ENCODE measurements at regions not wholly inside any gene's neighbourhood (a gene's known extent, or its start where the extent isn't known, plus 50 kb on each side); places are given as distances from the start of the nearest gene placed in this dataset.
"Not testable (repeated sequence)": the region's sequence is repeated elsewhere in the genome, so short reads cannot be mapped to it uniquely, and the experiment has no call there.

DNA sequence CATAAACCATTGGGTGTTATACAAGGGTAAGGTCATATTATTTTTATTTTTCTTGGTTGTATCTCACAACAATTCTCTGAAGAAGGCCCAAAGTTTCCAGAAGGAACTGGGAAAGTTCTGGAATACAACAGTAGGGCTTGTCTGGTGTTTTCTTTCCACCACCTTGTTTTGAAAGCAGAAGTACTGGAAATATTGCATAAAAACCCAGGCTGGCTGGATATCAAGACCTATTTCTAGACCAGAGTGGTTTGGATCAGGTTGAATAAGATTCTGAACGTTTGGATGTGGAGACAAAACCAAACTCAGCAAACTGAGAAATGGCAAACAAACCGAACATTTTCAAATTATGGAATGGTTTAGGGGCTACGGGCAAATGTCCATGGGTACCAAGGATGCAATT lies 182.6 kb upstream of the FZD8 start:
- DNase-seq (ENCODE audit: low read depth, low spot score) = no peak
- TF ChIP-seq ZNF274 (IDR thresholded peaks at IDR 0.05; ENCODE audit: low read depth, low read length) = no peak
- no peak for TF ChIP-seq YY1 (IDR thresholded peaks at IDR 0.05; ENCODE audit: insufficient read depth, insufficient read length)
- no peak for TF ChIP-seq SUZ12 (IDR thresholded peaks at IDR 0.05; ENCODE audit: extremely low read depth, insufficient read depth, insufficient read length)
- Histone ChIP-seq H3K4me3 (ENCODE audit: insufficient read length, low read depth) (no peak overlapping the region), H3K4me1 (ENCODE audit: insufficient read depth, insufficient read length) (no peaks in the 10 kb centered on the region), H3K27me3 (ENCODE audit: insufficient read depth, insufficient read length) (no peaks in the 10 kb centered on the region), H3K9me3 (ENCODE audit: insufficient read depth, low read length) (no peaks in the 10 kb centered on the region), H3K9ac (ENCODE audit: insufficient read length, low read depth) (no peak overlapping the region), H3K36me3 (ENCODE audit: insufficient read depth, insufficient read length, low read length) (no peaks in the 10 kb centered on the region)

DNA sequence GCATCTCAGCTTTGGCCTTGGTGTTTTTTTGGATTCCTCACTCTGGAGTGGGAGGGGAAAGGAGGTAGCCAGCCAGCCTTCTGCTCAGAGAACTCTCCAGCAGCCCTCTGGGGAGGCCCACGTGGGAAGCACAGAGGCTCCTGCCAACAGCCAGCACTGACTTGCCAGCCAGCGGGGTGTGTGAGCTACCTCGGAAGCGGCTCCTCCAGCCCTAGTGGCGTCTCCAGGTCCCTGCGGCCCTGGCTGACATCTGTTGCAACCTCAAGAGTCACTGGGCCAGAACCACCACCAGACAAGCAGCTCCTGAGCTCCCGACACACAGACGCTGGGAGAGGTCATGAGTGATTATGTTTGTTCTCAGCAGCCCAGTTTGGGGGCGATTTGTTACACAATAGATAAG lies 180.2 kb upstream of the FZD8 start:
- H3K4me3 ChIP-seq (ENCODE audit: insufficient read length, low read depth) = no peak overlapping the region
- H3K4me1 ChIP-seq (ENCODE audit: insufficient read depth, insufficient read length) = no peaks in the 10 kb centered on the region
- no peaks in the 10 kb centered on the region for H3K27me3 ChIP-seq (ENCODE audit: insufficient read depth, insufficient read length)
- DNase-seq (ENCODE audit: low read depth, low spot score) = peak; percentile 18
- H3K9me3 ChIP-seq (ENCODE audit: insufficient read depth, low read length) = no peaks in the 10 kb centered on the region
- no peaks in the 10 kb centered on the region for H3K36me3 ChIP-seq (ENCODE audit: insufficient read depth, insufficient read length, low read length)
- no peak overlapping the region for H3K9ac ChIP-seq (ENCODE audit: insufficient read length, low read depth)
- TF ChIP-seq ZNF274 (IDR thresholded peaks at IDR 0.05; ENCODE audit: low read depth, low read length) (no peak), YY1 (IDR thresholded peaks at IDR 0.05; ENCODE audit: insufficient read depth, insufficient read length) (no peak), SUZ12 (IDR thresholded peaks at IDR 0.05; ENCODE audit: extremely low read depth, insufficient read depth, insufficient read length) (no peak)

DNA sequence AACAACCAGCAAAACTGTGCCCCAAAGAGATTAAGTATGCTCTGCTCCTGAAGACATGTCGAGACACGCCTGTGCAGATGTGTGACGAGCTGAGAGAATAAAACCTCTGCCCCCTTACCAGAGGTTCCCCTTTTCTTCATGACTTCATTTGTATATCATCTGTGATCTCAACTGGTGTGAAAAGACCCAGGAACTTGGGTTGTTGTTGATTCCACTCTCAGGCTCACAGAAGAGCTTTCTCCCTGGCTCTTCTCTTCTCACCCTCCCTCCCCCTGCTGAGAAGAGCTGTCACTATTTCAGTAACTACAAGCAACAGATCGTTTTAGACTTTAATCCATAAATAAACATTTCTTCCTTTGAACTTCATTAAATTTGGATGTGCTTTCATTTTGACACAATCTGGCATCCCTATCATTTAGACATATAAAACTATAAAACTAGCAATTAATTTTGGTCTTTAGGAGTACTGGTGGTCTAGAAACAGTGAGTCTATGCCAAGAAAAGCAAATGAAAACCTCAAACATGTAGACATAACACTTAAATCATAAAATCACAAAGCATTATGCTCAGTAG lies 179.3 kb upstream of the FZD8 start:
- Histone ChIP-seq H3K27me3 (ENCODE audit: insufficient read depth, insufficient read length) (no peaks in the 10 kb centered on the region), H3K9ac (ENCODE audit: insufficient read length, low read depth) (no peak overlapping the region), H3K4me1 (ENCODE audit: insufficient read depth, insufficient read length) (no peaks in the 10 kb centered on the region), H3K9me3 (ENCODE audit: insufficient read depth, low read length) (no peaks in the 10 kb centered on the region), H3K4me3 (ENCODE audit: insufficient read length, low read depth) (no peak overlapping the region), H3K36me3 (ENCODE audit: insufficient read depth, insufficient read length, low read length) (no peaks in the 10 kb centered on the region)
- TF ChIP-seq YY1 (IDR thresholded peaks at IDR 0.05; ENCODE audit: insufficient read depth, insufficient read length) (no peak), ZNF274 (IDR thresholded peaks at IDR 0.05; ENCODE audit: low read depth, low read length) (no peak), SUZ12 (IDR thresholded peaks at IDR 0.05; ENCODE audit: extremely low read depth, insufficient read depth, insufficient read length) (no peak)
- no peak for DNase-seq (ENCODE audit: low read depth, low spot score)

DNA sequence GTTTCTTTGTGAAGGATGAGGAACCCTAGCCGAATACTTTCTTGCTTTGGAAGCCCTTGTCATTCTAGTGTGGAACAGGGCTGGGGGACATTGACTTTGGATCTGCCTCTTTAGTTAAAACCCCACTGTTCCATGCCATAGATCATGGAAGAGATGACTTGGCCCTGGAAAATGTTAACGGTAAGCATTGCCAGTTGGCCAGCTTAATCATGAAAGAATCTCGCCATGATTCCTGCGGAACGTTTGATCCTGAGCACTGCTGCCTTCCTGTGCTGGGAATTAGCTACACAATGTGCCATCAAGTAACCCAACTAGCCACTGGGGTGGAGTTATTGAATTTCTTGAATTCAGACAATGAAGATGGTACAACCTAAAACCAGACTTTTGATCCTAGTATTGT lies 177.6 kb upstream of the FZD8 start:
- no peak for DNase-seq (ENCODE audit: low read depth, low spot score)
- no peaks in the 10 kb centered on the region for H3K36me3 ChIP-seq (ENCODE audit: insufficient read depth, insufficient read length, low read length)

DNA sequence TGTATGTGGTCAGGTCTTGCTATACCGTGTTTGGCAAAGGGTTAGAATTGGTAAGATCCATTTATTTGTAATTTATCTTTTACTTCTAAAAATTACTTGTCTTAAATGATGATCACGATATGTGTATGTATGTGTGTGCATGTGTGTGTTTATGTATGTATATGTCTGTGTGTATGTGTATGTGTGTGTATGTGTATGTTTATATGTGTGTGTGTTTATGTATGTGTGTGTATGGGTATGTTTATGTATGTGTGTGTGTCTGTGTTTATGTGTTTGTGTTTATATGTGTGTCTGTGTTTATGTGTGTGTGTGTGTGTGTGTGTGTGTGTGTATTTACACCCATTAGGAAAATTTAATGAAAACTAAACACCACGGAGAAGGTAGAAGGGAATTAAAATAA lies 176.9 kb upstream of the FZD8 start:
- no peaks in the 10 kb centered on the region for H3K36me3 ChIP-seq (ENCODE audit: insufficient read depth, insufficient read length, low read length)
- H3K4me3 ChIP-seq (ENCODE audit: insufficient read length, low read depth) = no peak overlapping the region
- DNase-seq (ENCODE audit: low read depth, low spot score) = no peak
- TF ChIP-seq SUZ12 (IDR thresholded peaks at IDR 0.05; ENCODE audit: extremely low read depth, insufficient read depth, insufficient read length) (no peak), YY1 (IDR thresholded peaks at IDR 0.05; ENCODE audit: insufficient read depth, insufficient read length) (no peak), ZNF274 (IDR thresholded peaks at IDR 0.05; ENCODE audit: low read depth, low read length) (no peak)
- H3K4me1 ChIP-seq (ENCODE audit: insufficient read depth, insufficient read length) = no peaks in the 10 kb centered on the region
- H3K9me3 ChIP-seq (ENCODE audit: insufficient read depth, low read length) = no peaks in the 10 kb centered on the region
- no peak overlapping the region for H3K9ac ChIP-seq (ENCODE audit: insufficient read length, low read depth)
- no peaks in the 10 kb centered on the region for H3K27me3 ChIP-seq (ENCODE audit: insufficient read depth, insufficient read length)

More for the DNA sequence above, 177.6 kb upstream of the FZD8 start:
- Histone ChIP-seq H3K27me3 (ENCODE audit: insufficient read depth, insufficient read length) (no peaks in the 10 kb centered on the region), H3K9me3 (ENCODE audit: insufficient read depth, low read length) (no peaks in the 10 kb centered on the region), H3K4me3 (ENCODE audit: insufficient read length, low read depth) (no peak overlapping the region), H3K4me1 (ENCODE audit: insufficient read depth, insufficient read length) (no peaks in the 10 kb centered on the region), H3K9ac (ENCODE audit: insufficient read length, low read depth) (no peak overlapping the region)
- TF ChIP-seq ZNF274 (IDR thresholded peaks at IDR 0.05; ENCODE audit: low read depth, low read length) = no peak
- no peak for TF ChIP-seq YY1 (IDR thresholded peaks at IDR 0.05; ENCODE audit: insufficient read depth, insufficient read length)
- no peak for TF ChIP-seq SUZ12 (IDR thresholded peaks at IDR 0.05; ENCODE audit: extremely low read depth, insufficient read depth, insufficient read length)

DNA sequence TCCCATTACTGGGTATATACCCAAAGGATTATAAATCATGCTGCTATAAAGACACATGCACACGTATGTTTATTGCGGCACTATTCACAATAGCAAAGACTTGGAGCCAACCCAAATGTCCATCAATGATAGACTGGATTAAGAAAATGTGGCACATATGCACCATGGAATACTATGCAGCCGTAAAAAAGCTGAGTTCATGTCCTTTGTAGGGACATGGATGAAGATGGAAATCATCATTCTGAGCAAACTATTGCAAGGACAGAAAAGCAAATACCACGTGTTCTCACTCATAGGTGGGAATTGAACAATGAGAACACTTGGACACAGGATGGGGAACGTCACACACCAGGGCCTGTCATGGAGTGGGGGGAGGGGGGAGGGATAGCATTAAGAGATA lies 175.0 kb upstream of the FZD8 start:
- not testable (repeated sequence) for H3K9me3 ChIP-seq (ENCODE audit: insufficient read depth, low read length); H3K36me3 ChIP-seq (ENCODE audit: insufficient read depth, insufficient read length, low read length); H3K9ac ChIP-seq (ENCODE audit: insufficient read length, low read depth); H3K4me3 ChIP-seq (ENCODE audit: insufficient read length, low read depth); H3K27me3 ChIP-seq (ENCODE audit: insufficient read depth, insufficient read length); H3K4me1 ChIP-seq (ENCODE audit: insufficient read depth, insufficient read length); DNase-seq (ENCODE audit: low read depth, low spot score)

DNA sequence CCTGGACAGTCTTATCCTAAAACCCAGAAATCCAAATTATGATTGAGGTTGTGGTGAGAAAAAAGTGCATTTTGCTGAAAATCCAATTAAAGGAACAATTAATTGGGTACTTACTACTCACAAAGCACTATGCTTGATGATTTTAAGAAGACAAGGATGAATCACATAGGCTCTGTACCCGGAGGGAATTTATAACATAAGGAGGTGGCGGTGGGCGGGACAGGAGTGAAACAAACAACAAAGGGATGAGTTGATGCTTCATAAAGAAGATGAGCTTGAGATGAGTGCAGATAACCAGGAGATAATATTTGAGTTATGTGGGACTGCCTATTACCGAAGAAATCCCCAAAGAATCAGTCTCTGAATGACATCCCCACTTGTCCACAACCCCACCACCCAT lies 171.1 kb upstream of the FZD8 start:
- Histone ChIP-seq H3K27me3 (ENCODE audit: insufficient read depth, insufficient read length) (no peaks in the 10 kb centered on the region), H3K4me1 (ENCODE audit: insufficient read depth, insufficient read length) (no peaks in the 10 kb centered on the region), H3K9ac (ENCODE audit: insufficient read length, low read depth) (no peak overlapping the region), H3K9me3 (ENCODE audit: insufficient read depth, low read length) (no peaks in the 10 kb centered on the region), H3K4me3 (ENCODE audit: insufficient read length, low read depth) (no peak overlapping the region), H3K36me3 (ENCODE audit: insufficient read depth, insufficient read length, low read length) (no peaks in the 10 kb centered on the region)
- DNase-seq (ENCODE audit: low read depth, low spot score) = no peak
- TF ChIP-seq YY1 (IDR thresholded peaks at IDR 0.05; ENCODE audit: insufficient read depth, insufficient read length) (no peak), ZNF274 (IDR thresholded peaks at IDR 0.05; ENCODE audit: low read depth, low read length) (no peak), SUZ12 (IDR thresholded peaks at IDR 0.05; ENCODE audit: extremely low read depth, insufficient read depth, insufficient read length) (no peak)

DNA sequence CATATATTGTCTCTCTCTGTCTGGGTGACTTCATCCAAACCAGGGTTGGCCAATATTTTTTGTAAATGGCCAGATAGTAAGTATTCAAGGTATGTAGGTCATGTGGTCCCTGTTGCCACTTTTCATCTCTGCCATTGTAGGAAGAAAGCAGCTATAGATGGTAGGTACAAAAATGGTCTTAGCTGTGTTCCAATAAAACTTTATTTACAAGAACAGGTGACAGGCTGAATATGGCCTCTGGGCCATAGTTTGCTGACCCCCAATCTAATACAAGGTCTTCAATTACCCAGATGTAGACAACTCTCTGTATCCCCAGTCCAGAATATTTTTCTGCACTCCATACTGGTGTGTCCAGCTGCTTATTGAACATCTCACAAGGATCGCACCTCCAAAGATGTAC lies 166.2 kb upstream of the FZD8 start:
- Histone ChIP-seq H3K4me1 (ENCODE audit: insufficient read depth, insufficient read length) (no peaks in the 10 kb centered on the region), H3K4me3 (ENCODE audit: insufficient read length, low read depth) (no peak overlapping the region), H3K9ac (ENCODE audit: insufficient read length, low read depth) (no peak overlapping the region), H3K27me3 (ENCODE audit: insufficient read depth, insufficient read length) (no peaks in the 10 kb centered on the region), H3K9me3 (ENCODE audit: insufficient read depth, low read length) (no peaks in the 10 kb centered on the region), H3K36me3 (ENCODE audit: insufficient read depth, insufficient read length, low read length) (no peaks in the 10 kb centered on the region)
- DNase-seq (ENCODE audit: low read depth, low spot score) = no peak
- TF ChIP-seq SUZ12 (IDR thresholded peaks at IDR 0.05; ENCODE audit: extremely low read depth, insufficient read depth, insufficient read length) (no peak), ZNF274 (IDR thresholded peaks at IDR 0.05; ENCODE audit: low read depth, low read length) (no peak), YY1 (IDR thresholded peaks at IDR 0.05; ENCODE audit: insufficient read depth, insufficient read length) (no peak)

Measured in NT2/D1 (cell line).